GM23248 (cell line): ENCODE measurements at regions not wholly inside any gene's neighbourhood (a gene's known extent, or its start where the extent isn't known, plus 50 kb on each side); places are given as distances from the start of the nearest gene placed in this dataset.

Source experiments
- DNase-seq: peaks from one replicate; pipeline ENCODE4 v3.0.0-alpha.2; 2015
- H2AFZ ChIP-seq: fragments of 200-600 bp; sonication (generic); 2 replicates; pipeline ENCODE4 v1.6.1; 2016; ENCODE audit warnings: antibody characterized with exemption
- H3F3A ChIP-seq: fragments of 200-600 bp; sonication (generic); 2 replicates; pipeline ENCODE4 v1.6.1; 2016; ENCODE audit warnings: mild to moderate bottlenecking, antibody characterized with exemption, mixed run types; ENCODE audit not compliant: insufficient read depth
- H3K27ac ChIP-seq: fragments of 200-600 bp; sonication (generic); 2 replicates; pipeline ENCODE4 v1.5.1; 2016; ENCODE audit warnings: mild to moderate bottlenecking
- H3K27me3 ChIP-seq: fragments of 200-600 bp; sonication (generic); replicated peaks from 2 replicates; pipeline ENCODE4 v1.6.1; 2016; ENCODE audit warnings: mild to moderate bottlenecking; ENCODE audit not compliant: insufficient read depth
- H3K36me3 ChIP-seq: fragments of 200-600 bp; sonication (generic); 2 replicates; pipeline ENCODE4 v1.6.1; 2016; ENCODE audit warnings: low read depth, mild to moderate bottlenecking
- H3K4me1 ChIP-seq: fragments of 200-600 bp; sonication (generic); 2 replicates; pipeline ENCODE4 v1.6.1; 2016; ENCODE audit warnings: mild to moderate bottlenecking; ENCODE audit not compliant: insufficient read depth
- H3K4me2 ChIP-seq: fragments of 200-600 bp; sonication (generic); one replicate; pipeline ENCODE4 v1.6.1; 2016; ENCODE audit warnings: mild to moderate bottlenecking; ENCODE audit not compliant: unreplicated experiment
- H3K4me3 ChIP-seq: fragments of 200-600 bp; sonication (generic); 2 replicates; pipeline ENCODE4 v1.5.1; 2016; ENCODE audit warnings: mild to moderate bottlenecking
- H3K79me2 ChIP-seq: fragments of 200-600 bp; sonication (generic); 2 replicates; pipeline ENCODE4 v1.6.1; 2016; ENCODE audit warnings: mild to moderate bottlenecking; ENCODE audit not compliant: insufficient read depth
- H3K9ac ChIP-seq: fragments of 200-600 bp; sonication (generic); 2 replicates; pipeline ENCODE4 v1.6.1; 2016; ENCODE audit warnings: mild to moderate bottlenecking
- H3K9me2 ChIP-seq: fragments of 200-600 bp; sonication (generic); 2 replicates; pipeline ENCODE4 v1.6.1; 2016; ENCODE audit warnings: mixed run types, mild to moderate bottlenecking, moderate library complexity; ENCODE audit not compliant: insufficient read depth
- H3K9me3 ChIP-seq: fragments of 200-600 bp; sonication (generic); one replicate; pipeline ENCODE4 v1.6.1; 2017; ENCODE audit warnings: low read depth
- H4K20me1 ChIP-seq: fragments of 200-600 bp; sonication (generic); 2 replicates; pipeline ENCODE4 v1.6.0; 2016; ENCODE audit not compliant: insufficient read depth
- EZH2 ChIP-seq: fragments of 200-600 bp; sonication (generic); IDR thresholded peaks from 2 replicates; pipeline ENCODE4 v1.6.1; 2018; ENCODE audit warnings: antibody characterized with exemption, mild to moderate bottlenecking; ENCODE audit not compliant: insufficient read depth, poor library complexity, severe bottlenecking
- EZH2phosphoT487 ChIP-seq: fragments of 200-600 bp; sonication (generic); IDR thresholded peaks from 2 replicates; pipeline ENCODE4 v1.6.1; 2018; ENCODE audit warnings: antibody characterized with exemption, moderate library complexity, mild to moderate bottlenecking, low read depth; ENCODE audit not compliant: insufficient read depth
- WGBS, 2 experiments: methylation state at CpG; one replicate each; pipeline ENCODE4 v1.1.6; 2015 to 2017; ENCODE audit warnings: low lambda C conversion rate in 2 of 2, low coverage in 1 of 2; ENCODE audit errors: missing lambda C conversion rate in 2 of 2; 5-methylcytosine and 5-hydroxymethylcytosine counted together
- in situ Hi-C: fragments of 300-500 bp; cut with MboI; formaldehyde crosslinking; loops from 2 replicates; pipeline ENCODE4 v1.15.0; 2020

DNA sequence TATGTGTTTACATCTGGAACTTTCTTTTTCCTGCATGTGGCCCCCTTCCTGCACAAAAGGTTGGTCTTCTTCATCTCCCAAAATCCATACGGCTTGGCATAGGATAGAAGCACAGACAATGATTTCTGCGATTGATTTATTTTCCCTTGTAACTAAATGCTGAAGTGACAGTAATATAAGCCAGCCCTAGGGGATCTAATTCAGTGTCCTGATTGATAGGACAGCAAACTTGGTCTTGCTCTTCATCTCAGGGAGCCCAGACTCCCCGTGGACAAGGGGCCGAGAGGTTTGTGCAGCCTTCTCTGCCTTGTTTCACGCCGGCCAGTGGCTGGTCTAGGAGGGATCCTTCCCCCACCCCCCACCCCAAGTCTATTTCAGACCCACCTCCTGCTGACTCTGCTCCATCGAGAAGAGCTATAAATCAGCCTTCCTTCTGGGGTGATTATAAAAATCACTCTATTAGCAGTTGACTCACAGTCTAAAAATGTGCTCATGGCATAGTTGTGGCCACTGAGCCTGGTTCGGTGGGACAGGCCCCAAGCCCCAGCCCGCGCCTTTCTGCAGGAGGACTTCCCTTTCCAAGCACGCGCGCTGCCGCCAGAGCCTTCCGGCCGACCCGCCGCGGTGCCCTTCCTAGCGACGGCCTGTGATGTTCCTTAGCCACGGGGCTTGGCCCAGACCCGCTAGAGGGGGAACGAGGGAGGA, 89.8 kb upstream of the COL5A1 start:
- H3K4me2 ChIP-seq, result peak overlapping the region; percentile 57
- in situ Hi-C loops, result no loop called here
- H3K27ac ChIP-seq, result peak overlapping the region; percentile 32
- peak overlapping the region; percentile 19 for H3K4me3 ChIP-seq
- H3F3A ChIP-seq, result peaks cover 6% of the 10 kb centered on the region; the same call in 1 of the 2 replicates
- peaks cover 29% of the 10 kb centered on the region for H3K4me1 ChIP-seq
- H2AFZ ChIP-seq, result 0 out of 2 replicates have a peak overlapping the region, but pooled peaks have one; percentile 27
- H3K79me2 ChIP-seq, result no peaks in the 10 kb centered on the region
- no peaks in the 10 kb centered on the region for H3K9me3 ChIP-seq
- no peaks in the 10 kb centered on the region for H4K20me1 ChIP-seq
- 2% methylated on average over 23 to 24 of the region's 24 CpGs for WGBS, 2 experiments
- H3K27me3 ChIP-seq, result no peaks in the 10 kb centered on the region
- H3K9ac ChIP-seq, result peak overlapping the region; percentile 45
- TF ChIP-seq EZH2 (no peak), EZH2phosphoT487 (no peak)
- no peaks in the 10 kb centered on the region for H3K9me2 ChIP-seq
- no peaks in the 10 kb centered on the region for H3K36me3 ChIP-seq
- DNase-seq, result peak; percentile 93

GRCh38 chr9:134552349-134552990, 89.1 kb upstream of the COL5A1 start:
- Histone ChIP-seq H2AFZ (0 out of 2 replicates have a peak overlapping the region, but pooled peaks have one; percentile 27), H4K20me1 (no peaks in the 10 kb centered on the region), H3F3A (peaks cover 5% of the 10 kb centered on the region; the same call in 1 of the 2 replicates), H3K4me1 (peaks cover 29% of the 10 kb centered on the region), H3K9me2 (no peaks in the 10 kb centered on the region), H3K9me3 (no peaks in the 10 kb centered on the region), H3K9ac (peak overlapping the region; percentile 45; the same call in 1 of the 2 replicates), H3K79me2 (no peaks in the 10 kb centered on the region), H3K36me3 (no peaks in the 10 kb centered on the region), H3K4me3 (peak overlapping the region; percentile 19; the same call in 1 of the 2 replicates), H3K27ac (peak overlapping the region; percentile 32), H3K4me2 (peak overlapping the region; percentile 57), H3K27me3 (no peaks in the 10 kb centered on the region)
- in situ Hi-C loops, result no loop called here
- no peak for TF ChIP-seq EZH2
- no peak for TF ChIP-seq EZH2phosphoT487
- 41 to 51% methylated on average over 8 to 9 of the region's 9 CpGs for whole genome bisulfite sequencing, 2 experiments
- no peak for DNase-seq

- in situ Hi-C loops, result no loop called here
- Histone ChIP-seq H2AFZ (no peak overlapping the region), H3K27me3 (no peaks in the 10 kb centered on the region), H3F3A (peaks cover 5% of the 10 kb centered on the region; the same call in 1 of the 2 replicates), H3K9me2 (no peaks in the 10 kb centered on the region), H3K4me1 (peaks cover 29% of the 10 kb centered on the region), H3K4me2 (no peak overlapping the region), H3K27ac (no peak overlapping the region), H3K79me2 (no peaks in the 10 kb centered on the region), H3K9me3 (no peaks in the 10 kb centered on the region), H3K9ac (no peak overlapping the region), H3K36me3 (no peaks in the 10 kb centered on the region), H4K20me1 (no peaks in the 10 kb centered on the region), H3K4me3 (no peak overlapping the region)
- WGBS, 2 experiments, result 66 to 69% methylated on average over 25 to 26 of the region's 26 CpGs
- TF ChIP-seq EZH2, result no peak
- TF ChIP-seq EZH2phosphoT487, result no peak
- no peak for DNase-seq
These were observed 88.3 kb upstream of the COL5A1 start for GRCh38 chr9:134553061-134553891.

- Histone ChIP-seq H2AFZ (no peak overlapping the region), H3K36me3 (no peaks in the 10 kb centered on the region), H3K27me3 (no peaks in the 10 kb centered on the region), H3K9ac (no peak overlapping the region), H3K27ac (no peak overlapping the region), H3K9me3 (no peaks in the 10 kb centered on the region), H3K79me2 (no peaks in the 10 kb centered on the region), H3F3A (peaks cover 5% of the 10 kb centered on the region; the same call in 1 of the 2 replicates), H4K20me1 (no peaks in the 10 kb centered on the region), H3K9me2 (no peaks in the 10 kb centered on the region), H3K4me1 (peaks cover 29% of the 10 kb centered on the region), H3K4me3 (no peak overlapping the region), H3K4me2 (no peak overlapping the region)
- no peak for TF ChIP-seq EZH2phosphoT487
- TF ChIP-seq EZH2, result no peak
- in situ Hi-C loops, result no loop called here
- DNase-seq, result no peak
- 79 to 90% methylated on average over 6 to 10 of the region's 10 CpGs for WGBS, 2 experiments
These were observed 87.6 kb upstream of the COL5A1 start for GRCh38 chr9:134553996-134554372.
